ENCODE measurements at regions not wholly inside any gene's neighbourhood (a gene's known extent, or its start where the extent isn't known, plus 50 kb on each side); places are given as distances from the start of the nearest gene placed in this dataset.
A peak's percentile ranks its signal among the peaks of the same experiment; 100 is the strongest.

DNA sequence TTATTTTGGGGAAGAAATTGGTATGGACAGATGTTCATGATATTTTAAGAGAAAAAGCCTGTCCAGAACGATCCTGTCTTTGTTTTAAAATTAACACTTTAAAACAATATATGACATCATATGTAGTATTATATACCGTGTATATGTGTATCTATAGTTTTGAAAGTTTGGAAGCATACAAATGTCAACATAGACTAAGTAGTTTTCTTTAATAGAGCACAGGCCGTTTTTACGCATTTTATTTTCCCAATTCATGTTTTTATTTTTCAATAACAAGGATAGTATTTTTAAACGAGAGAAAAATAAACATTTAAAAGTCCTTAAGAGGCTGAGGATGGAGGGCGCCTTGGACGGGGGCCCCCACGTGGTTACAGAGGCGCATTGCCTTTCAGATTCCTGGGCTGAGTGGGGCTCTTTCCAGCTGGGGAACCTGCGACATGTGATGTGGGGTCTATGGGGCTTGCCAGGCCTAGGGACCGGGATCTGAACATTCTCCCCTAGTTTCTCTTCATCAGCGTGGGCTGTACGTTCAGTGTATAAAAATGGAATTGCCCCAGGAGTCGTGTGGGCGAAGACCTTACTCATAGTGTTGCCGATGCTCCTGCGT lies 127.8 kb upstream of the ZNF746 start:
- H3K4me3 ChIP-seq (ENCODE audit: low read depth, low read length): peak overlapping the region; percentile 91
- TF ChIP-seq CTCF (conservative IDR thresholded peaks at IDR 0.05; ENCODE audit: low read depth, low read length): peak; percentile 77
- DNase-seq (ENCODE audit: low read depth): no peak

GRCh38 chr7:149624419-149625339 lies 127.1 kb upstream of the ZNF746 start:
- TF ChIP-seq CTCF (conservative IDR thresholded peaks at IDR 0.05; ENCODE audit: low read depth, low read length): peak; percentile 70
- peak; percentile 13 for DNase-seq (ENCODE audit: low read depth)
- H3K4me3 ChIP-seq (ENCODE audit: low read depth, low read length): peak overlapping the region; percentile 91

DNA sequence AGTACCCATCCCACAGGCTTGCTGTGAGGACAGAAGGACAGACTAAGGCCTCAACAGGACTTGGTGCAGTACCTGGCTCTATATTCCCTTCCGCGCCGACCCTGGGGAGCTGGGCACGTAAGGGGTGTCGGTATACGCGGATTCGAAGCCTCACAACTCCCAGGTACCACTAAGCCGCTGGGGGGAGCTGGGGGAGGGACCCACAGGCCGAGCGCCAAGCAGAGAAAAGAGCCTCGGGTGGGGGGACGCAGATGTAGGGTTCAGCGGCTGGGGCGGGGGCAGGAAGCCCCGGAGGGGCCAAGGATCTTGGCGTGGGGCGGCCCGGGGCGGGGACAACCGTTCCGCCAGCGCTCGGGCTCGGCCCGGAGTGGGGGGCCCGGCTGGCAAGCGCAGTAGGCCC lies 126.4 kb upstream of the ZNF746 start:
- peak overlapping the region; percentile 91 for H3K4me3 ChIP-seq (ENCODE audit: low read depth, low read length)
- no peak for TF ChIP-seq CTCF (conservative IDR thresholded peaks at IDR 0.05; ENCODE audit: low read depth, low read length)
- no peak for DNase-seq (ENCODE audit: low read depth)

DNA sequence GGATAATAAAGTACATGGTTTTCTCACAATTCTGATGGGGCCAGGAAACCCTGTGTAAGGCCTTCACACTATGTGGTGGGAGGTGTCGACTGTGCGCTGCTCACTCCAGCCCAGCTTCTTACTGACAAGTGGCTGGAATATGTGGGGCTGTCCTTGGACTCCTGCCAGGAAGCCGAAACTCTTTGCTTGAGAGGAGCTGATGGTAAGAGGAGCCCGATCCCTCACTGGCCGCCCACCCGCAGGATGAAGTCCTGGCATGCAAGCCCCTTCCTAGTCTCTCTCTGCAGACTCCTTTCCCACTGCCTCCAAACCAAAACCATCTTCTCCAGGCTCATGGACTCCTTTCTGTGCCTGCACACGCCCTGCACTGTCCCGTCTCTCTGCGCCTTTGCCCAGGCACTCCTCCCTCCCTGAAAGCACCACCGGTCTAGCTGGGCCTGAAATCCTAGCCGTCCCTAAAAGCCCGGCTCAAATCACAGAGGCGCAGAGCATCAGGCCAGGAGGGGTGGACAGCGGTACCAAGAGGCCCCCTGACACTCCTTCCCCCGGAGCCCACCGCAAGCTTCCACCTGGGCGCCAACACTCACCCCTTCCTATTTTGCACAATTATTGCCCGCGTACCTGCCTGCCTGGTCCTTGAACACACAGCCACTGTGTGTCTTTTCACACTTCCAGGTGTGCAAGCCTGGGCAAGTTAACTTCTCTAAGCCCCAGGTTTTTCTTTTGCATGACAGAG lies 125.8 kb upstream of the ZNF746 start:
- peak; percentile 13 for DNase-seq (ENCODE audit: low read depth)
- H3K4me3 ChIP-seq (ENCODE audit: low read depth, low read length): peak overlapping the region; percentile 91

GRCh38 chr7:149622444-149623210 lies 125.0 kb upstream of the ZNF746 start:
- no peak for DNase-seq (ENCODE audit: low read depth)
- H3K4me3 ChIP-seq (ENCODE audit: low read depth, low read length): peak overlapping the region; percentile 91
- TF ChIP-seq CTCF (conservative IDR thresholded peaks at IDR 0.05; ENCODE audit: low read depth, low read length): no peak

- TF ChIP-seq CTCF (conservative IDR thresholded peaks at IDR 0.05; ENCODE audit: low read depth, low read length): no peak
- no peak for DNase-seq (ENCODE audit: low read depth)
- H3K4me3 ChIP-seq (ENCODE audit: low read depth, low read length): no peak overlapping the region
These were observed 124.2 kb upstream of the ZNF746 start for GRCh38 chr7:149621776-149622175.

Data from epithelial cell of proximal tubule (primary cell).